ENCODE measurements at regions not wholly inside any gene's neighbourhood (a gene's known extent, or its start where the extent isn't known, plus 50 kb on each side); places are given as distances from the start of the nearest gene placed in this dataset.

GRCh38 chr7:25361863-25362262 lies 133.6 kb upstream of the NPVF start:
- no peaks in the 10 kb centered on the region for H3K4me1 ChIP-seq (ENCODE audit: insufficient read depth, low read length)
- ATAC-seq (ENCODE audit: insufficient read depth, low read depth), result no peak
- H3K9ac ChIP-seq (ENCODE audit: low read depth, low read length), result no peak overlapping the region
- no peaks in the 10 kb centered on the region for H3K36me3 ChIP-seq (ENCODE audit: insufficient read depth, low read length)
- no peak overlapping the region for H2AFZ ChIP-seq (ENCODE audit: low read depth, low read length)
- no peak overlapping the region for H3K27ac ChIP-seq (ENCODE audit: low read length)
- peaks cover 5% of the 10 kb centered on the region for H3K27me3 ChIP-seq (ENCODE audit: insufficient read depth, low read length, poor library complexity)
- TF ChIP-seq EZH2 (IDR thresholded peaks at IDR 0.05; ENCODE audit: borderline replicate concordance, low read depth, low read length, severe bottlenecking), result no peak
- TF ChIP-seq CTCF (IDR thresholded peaks at IDR 0.05; ENCODE audit: borderline replicate concordance, extremely low read depth, low read length, poor library complexity, severe bottlenecking), result no peak
- no peaks in the 10 kb centered on the region for H4K20me1 ChIP-seq (ENCODE audit: insufficient read depth, low read length)
- H3K4me3 ChIP-seq (ENCODE audit: low read depth in 1 of 2, low read length in 2 of 2), result no peak overlapping the region
- no peaks in the 10 kb centered on the region for H3K79me2 ChIP-seq (ENCODE audit: insufficient read depth, low read length)
- H3K4me2 ChIP-seq (ENCODE audit: insufficient read depth, low read length), result no peak overlapping the region
- no peaks in the 10 kb centered on the region for H3K9me3 ChIP-seq (ENCODE audit: insufficient read depth, low read length, severe bottlenecking)
- no peak for DNase-seq

GRCh38 chr7:25368599-25369201 lies 140.4 kb upstream of the NPVF start:
- Histone ChIP-seq H3K4me2 (ENCODE audit: insufficient read depth, low read length) (no peak overlapping the region), H3K9me3 (ENCODE audit: insufficient read depth, low read length, severe bottlenecking) (peaks cover 7% of the 10 kb centered on the region), H2AFZ (ENCODE audit: low read depth, low read length) (no peak overlapping the region), H3K27me3 (ENCODE audit: insufficient read depth, low read length, poor library complexity) (peaks cover 3% of the 10 kb centered on the region), H3K4me1 (ENCODE audit: insufficient read depth, low read length) (no peaks in the 10 kb centered on the region), H3K4me3 (ENCODE audit: low read depth in 1 of 2, low read length in 2 of 2) (no peak overlapping the region), H3K27ac (ENCODE audit: low read length) (no peak overlapping the region), H3K36me3 (ENCODE audit: insufficient read depth, low read length) (no peaks in the 10 kb centered on the region), H3K9ac (ENCODE audit: low read depth, low read length) (no peak overlapping the region), H3K79me2 (ENCODE audit: insufficient read depth, low read length) (no peaks in the 10 kb centered on the region), H4K20me1 (ENCODE audit: insufficient read depth, low read length) (no peaks in the 10 kb centered on the region)
- DNase-seq (no peak), ATAC-seq (ENCODE audit: insufficient read depth, low read depth) (no peak)
- no peak for TF ChIP-seq EZH2 (IDR thresholded peaks at IDR 0.05; ENCODE audit: borderline replicate concordance, low read depth, low read length, severe bottlenecking)
- TF ChIP-seq CTCF (IDR thresholded peaks at IDR 0.05; ENCODE audit: borderline replicate concordance, extremely low read depth, low read length, poor library complexity, severe bottlenecking), result no peak

- Histone ChIP-seq H3K27ac (ENCODE audit: low read length) (no peak overlapping the region), H3K27me3 (ENCODE audit: insufficient read depth, low read length, poor library complexity) (no peaks in the 10 kb centered on the region), H3K9me3 (ENCODE audit: insufficient read depth, low read length, severe bottlenecking) (peaks cover 7% of the 10 kb centered on the region), H2AFZ (ENCODE audit: low read depth, low read length) (no peak overlapping the region), H3K36me3 (ENCODE audit: insufficient read depth, low read length) (no peaks in the 10 kb centered on the region), H3K79me2 (ENCODE audit: insufficient read depth, low read length) (no peaks in the 10 kb centered on the region), H4K20me1 (ENCODE audit: insufficient read depth, low read length) (no peaks in the 10 kb centered on the region), H3K4me3 (ENCODE audit: low read depth in 1 of 2, low read length in 2 of 2) (no peak overlapping the region), H3K9ac (ENCODE audit: low read depth, low read length) (no peak overlapping the region), H3K4me2 (ENCODE audit: insufficient read depth, low read length) (no peak overlapping the region), H3K4me1 (ENCODE audit: insufficient read depth, low read length) (no peaks in the 10 kb centered on the region)
- TF ChIP-seq EZH2 (IDR thresholded peaks at IDR 0.05; ENCODE audit: borderline replicate concordance, low read depth, low read length, severe bottlenecking) (no peak), CTCF (IDR thresholded peaks at IDR 0.05; ENCODE audit: borderline replicate concordance, extremely low read depth, low read length, poor library complexity, severe bottlenecking) (no peak)
- ATAC-seq (ENCODE audit: insufficient read depth, low read depth) (no peak), DNase-seq (no peak)
Observed at GRCh38 chr7:25369786-25370185, 141.5 kb upstream of the NPVF start.
